Stimulated activated CD8-positive, alpha-beta memory T cell treated with anti-CD3 and anti-CD28 coated beads, Interleukin-15, amount 100 ng/mL, for 48 hours (primary cell): ENCODE measurements at regions not wholly inside any gene's neighbourhood (a gene's known extent, or its start where the extent isn't known, plus 50 kb on each side); places are given as distances from the start of the nearest gene placed in this dataset.
"Not testable (repeated sequence)": the region's sequence is repeated elsewhere in the genome, so short reads cannot be mapped to it uniquely, and the experiment has no call there.

Experiments
- DNase-seq, 2 donors: peaks; one replicate each; pipeline ENCODE4 v3.0.0-alpha.2; 2020; ENCODE audit warnings: low read depth in 2 of 2

GRCh38 chr18:41899535-41899934 lies 55.5 kb upstream of the PIK3C3 start:
- DNase-seq = no peak

GRCh38 chr18:41893432-41893831 lies 61.6 kb upstream of the PIK3C3 start:
- no peak for DNase-seq

GRCh38 chr18:41887100-41887499 lies 67.9 kb upstream of the PIK3C3 start:
- DNase-seq = no peak

- no peak for DNase-seq
Observed at GRCh38 chr18:41886126-41886807, 68.8 kb upstream of the PIK3C3 start.

- DNase-seq = no peak
Observed at GRCh38 chr18:41881285-41881684, 73.7 kb upstream of the PIK3C3 start.

GRCh38 chr18:41879256-41879655 lies 75.8 kb upstream of the PIK3C3 start:
- DNase-seq = no peak

GRCh38 chr18:41875094-41875780 lies 79.8 kb upstream of the PIK3C3 start:
- DNase-seq = no peak

GRCh38 chr18:41873730-41874129 lies 81.3 kb upstream of the PIK3C3 start:
- no peak for DNase-seq

- DNase-seq = no peak
Observed at GRCh38 chr18:41872206-41872605, 82.8 kb upstream of the PIK3C3 start.

GRCh38 chr18:41871229-41872000 lies 83.6 kb upstream of the PIK3C3 start:
- no peak for DNase-seq

- DNase-seq = no peak
Observed at GRCh38 chr18:41870817-41871216, 84.2 kb upstream of the PIK3C3 start.

GRCh38 chr18:41870191-41870590 lies 84.8 kb upstream of the PIK3C3 start:
- no peak for DNase-seq

GRCh38 chr18:41865796-41866195 lies 89.2 kb upstream of the PIK3C3 start:
- not testable (repeated sequence) for DNase-seq

- DNase-seq = no peak
Observed at GRCh38 chr18:41864216-41864615, 90.8 kb upstream of the PIK3C3 start.

- no peak for DNase-seq
Observed at GRCh38 chr18:41862921-41863320, 92.1 kb upstream of the PIK3C3 start.

- DNase-seq = no peak
Observed at GRCh38 chr18:41860987-41861386, 94.0 kb upstream of the PIK3C3 start.

- no peak for DNase-seq
Observed at GRCh38 chr18:41858761-41859555, 96.1 kb upstream of the PIK3C3 start.

- DNase-seq = no peak
Observed at GRCh38 chr18:41853280-41853679, 101.8 kb upstream of the PIK3C3 start.

GRCh38 chr18:41850781-41851180 lies 104.3 kb upstream of the PIK3C3 start:
- no peak for DNase-seq

GRCh38 chr18:41849632-41850031 lies 105.4 kb upstream of the PIK3C3 start:
- no peak for DNase-seq

- DNase-seq = no peak
Observed at GRCh38 chr18:41845563-41845962, 109.5 kb upstream of the PIK3C3 start.

GRCh38 chr18:41842886-41843285 lies 112.1 kb upstream of the PIK3C3 start:
- no peak for DNase-seq
